ENCODE measurements at regions not wholly inside any gene's neighbourhood (a gene's known extent, or its start where the extent isn't known, plus 50 kb on each side); places are given as distances from the start of the nearest gene placed in this dataset.

- Mint-ChIP-seq H3K9me3 (peaks cover 0 to 16% (median 4%) of the 10 kb centered on the region in 8 donors), H3K36me3 (no peaks in the 10 kb centered on the region), H3K27ac (no peak overlapping the region), H3K4me3 (no peak overlapping the region), H3K4me1 (peaks cover 0 to 4% (median 1%) of the 10 kb centered on the region in 4 donors), H3K27me3 (peaks cover 6 to 16% of the 10 kb centered on the region in 2 donors)
- intact Hi-C loops (cut with micrococcal nuclease), result no loop called here
- Histone ChIP-seq H3K4me1 (ENCODE audit: insufficient read depth, low read length) (no peaks in the 10 kb centered on the region), H3K4me3 (ENCODE audit: low read length in 2 of 2) (no peak overlapping the region), H3K36me3 (ENCODE audit: insufficient read depth, low read length) (no peaks in the 10 kb centered on the region), H3K27me3 (ENCODE audit: insufficient read depth, low read length) (no peaks in the 10 kb centered on the region), H3K9me3 (ENCODE audit: control insufficient read depth in 1 of 2, low read length in 2 of 2) (no peaks in the 10 kb centered on the region), H3K27ac (ENCODE audit: low read depth, low read length) (no peak overlapping the region)
- CTCF ChIA-PET (ENCODE audit: partially characterized antibody), result no interaction called here
- no peak for DNase-seq
- POLR2A ChIA-PET (ENCODE audit: partially characterized antibody), result no interaction called here
Observed at GRCh38 chr17:34781071-34781470, 180.2 kb downstream of the CCT6B start.

- POLR2A ChIA-PET (ENCODE audit: partially characterized antibody), result no interaction called here
- H3K36me3 Mint-ChIP-seq, result no peaks in the 10 kb centered on the region
- H3K9me3 Mint-ChIP-seq, result peaks cover 0 to 16% (median 4%) of the 10 kb centered on the region in 8 donors
- H3K4me3 Mint-ChIP-seq, result no peak overlapping the region
- no peak overlapping the region for H3K27ac Mint-ChIP-seq
- Histone ChIP-seq H3K4me1 (ENCODE audit: insufficient read depth, low read length) (no peaks in the 10 kb centered on the region), H3K36me3 (ENCODE audit: insufficient read depth, low read length) (no peaks in the 10 kb centered on the region), H3K27me3 (ENCODE audit: insufficient read depth, low read length) (no peaks in the 10 kb centered on the region), H3K27ac (ENCODE audit: low read depth, low read length) (no peak overlapping the region), H3K4me3 (ENCODE audit: low read length in 2 of 2) (no peak overlapping the region), H3K9me3 (ENCODE audit: control insufficient read depth in 1 of 2, low read length in 2 of 2) (no peaks in the 10 kb centered on the region)
- DNase-seq, result no peak
- H3K27me3 Mint-ChIP-seq, result peaks cover 6 to 18% of the 10 kb centered on the region in 2 donors
- H3K4me1 Mint-ChIP-seq, result peaks cover 0 to 4% (median 1%) of the 10 kb centered on the region in 4 donors
- intact Hi-C loops (cut with micrococcal nuclease), result no loop called here
- CTCF ChIA-PET (ENCODE audit: partially characterized antibody), result no interaction called here
Observed at GRCh38 chr17:34780438-34780837, 180.8 kb downstream of the CCT6B start.

DNA sequence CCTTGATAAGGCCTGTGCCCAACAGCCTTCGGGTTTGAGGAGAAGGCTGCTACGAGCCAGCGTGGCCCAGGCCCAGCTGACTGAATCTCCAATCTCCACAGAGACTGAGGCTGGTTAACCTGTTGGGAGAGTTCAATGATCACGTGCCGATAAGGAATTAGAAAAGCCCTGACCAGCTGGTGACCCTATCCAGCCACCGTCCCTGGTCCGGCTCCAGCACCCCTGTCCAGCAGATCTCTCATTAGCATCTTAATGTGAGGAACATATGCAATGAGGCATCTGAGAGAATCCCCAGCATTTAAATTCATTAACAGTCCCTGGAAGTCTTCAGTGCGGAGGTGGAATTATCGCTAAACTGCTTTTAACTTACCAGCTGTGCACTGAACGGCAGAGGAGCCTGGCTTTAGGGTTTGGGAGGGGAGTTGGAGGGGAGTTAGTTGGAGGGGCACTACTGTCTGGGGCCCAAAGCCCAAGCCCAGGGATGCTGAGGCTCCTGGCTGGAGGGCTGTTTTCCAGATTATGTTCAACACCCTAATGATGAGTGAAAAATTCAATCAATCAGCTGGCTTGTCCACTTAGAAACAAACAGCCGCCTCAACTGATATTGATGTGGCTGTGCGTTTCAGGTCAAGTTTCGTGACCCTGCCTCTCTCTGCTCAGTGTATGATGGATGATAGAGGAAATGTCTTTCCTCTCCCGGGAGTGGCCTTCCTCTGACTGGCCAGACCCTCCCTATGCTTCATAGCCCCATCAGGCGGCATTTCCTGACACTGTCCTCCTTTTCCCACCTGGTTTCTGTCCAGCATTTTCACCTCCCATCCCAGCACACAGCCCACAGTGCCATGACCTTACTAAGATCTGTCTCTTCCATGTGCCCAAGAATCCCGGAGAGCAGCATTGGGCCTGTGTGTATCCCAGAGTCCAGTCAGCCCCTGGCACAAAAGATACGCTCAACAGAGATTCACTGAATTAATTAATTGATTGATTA lies 184.5 kb downstream of the CCT6B start:
- Mint-ChIP-seq H3K36me3 (no peaks in the 10 kb centered on the region), H3K4me3 (no peak overlapping the region), H3K9me3 (peaks cover 0 to 16% (median 4%) of the 10 kb centered on the region in 8 donors), H3K27me3 (peaks cover 16 to 38% of the 10 kb centered on the region in 2 donors), H3K4me1 (peaks cover 0 to 4% (median 1%) of the 10 kb centered on the region in 4 donors), H3K27ac (no peak overlapping the region)
- POLR2A ChIA-PET (ENCODE audit: partially characterized antibody), result no interaction called here
- CTCF ChIA-PET (ENCODE audit: partially characterized antibody), result no interaction called here
- H3K4me1 ChIP-seq (ENCODE audit: insufficient read depth, low read length), result no peaks in the 10 kb centered on the region
- DNase-seq, result no peak
- intact Hi-C loops (cut with micrococcal nuclease), result no loop called here
- no peak overlapping the region for H3K27ac ChIP-seq (ENCODE audit: low read depth, low read length)
- H3K27me3 ChIP-seq (ENCODE audit: insufficient read depth, low read length), result no peaks in the 10 kb centered on the region
- no peaks in the 10 kb centered on the region for H3K36me3 ChIP-seq (ENCODE audit: insufficient read depth, low read length)
- H3K9me3 ChIP-seq (ENCODE audit: control insufficient read depth in 1 of 2, low read length in 2 of 2), result no peaks in the 10 kb centered on the region
- no peak overlapping the region for H3K4me3 ChIP-seq (ENCODE audit: low read length in 2 of 2)

DNA sequence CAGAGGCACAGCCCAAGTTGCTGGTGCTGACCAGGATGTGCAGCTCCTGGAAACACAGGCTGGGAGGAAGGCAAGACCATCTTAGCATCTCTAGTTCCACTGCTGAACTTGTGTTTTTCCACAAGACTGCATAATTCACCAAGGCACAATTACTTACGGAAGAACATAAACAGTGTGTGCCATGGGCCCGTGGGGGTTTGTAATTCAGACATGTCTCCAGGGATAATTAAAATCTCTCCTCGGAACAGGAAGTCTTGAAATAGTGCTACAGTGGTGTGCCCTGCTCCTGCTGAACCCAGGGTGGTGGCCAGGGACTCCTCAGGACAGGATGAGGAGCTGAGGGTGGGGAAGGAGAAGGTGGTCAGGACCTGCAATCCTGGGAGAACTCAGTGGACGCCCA lies 188.2 kb downstream of the CCT6B start:
- Mint-ChIP-seq H3K36me3 (no peaks in the 10 kb centered on the region), H3K27me3 (peaks cover 16 to 39% of the 10 kb centered on the region in 2 donors), H3K4me1 (no peaks in the 10 kb centered on the region), H3K4me3 (no peak overlapping the region), H3K9me3 (no peaks in the 10 kb centered on the region), H3K27ac (no peak overlapping the region)
- POLR2A ChIA-PET (ENCODE audit: partially characterized antibody), result no interaction called here
- Histone ChIP-seq H3K4me3 (ENCODE audit: low read length in 2 of 2) (no peak overlapping the region), H3K27ac (ENCODE audit: low read depth, low read length) (no peak overlapping the region), H3K4me1 (ENCODE audit: insufficient read depth, low read length) (no peaks in the 10 kb centered on the region), H3K36me3 (ENCODE audit: insufficient read depth, low read length) (no peaks in the 10 kb centered on the region), H3K9me3 (ENCODE audit: control insufficient read depth in 1 of 2, low read length in 2 of 2) (no peaks in the 10 kb centered on the region), H3K27me3 (ENCODE audit: insufficient read depth, low read length) (no peaks in the 10 kb centered on the region)
- intact Hi-C loops (cut with micrococcal nuclease), result no loop called here
- CTCF ChIA-PET (ENCODE audit: partially characterized antibody), result no interaction called here
- no peak for DNase-seq

- no peak overlapping the region for H3K4me3 Mint-ChIP-seq
- Histone ChIP-seq H3K9me3 (ENCODE audit: control insufficient read depth in 1 of 2, low read length in 2 of 2) (no peaks in the 10 kb centered on the region), H3K4me3 (ENCODE audit: low read length in 2 of 2) (no peak overlapping the region), H3K27me3 (ENCODE audit: insufficient read depth, low read length) (no peaks in the 10 kb centered on the region), H3K4me1 (ENCODE audit: insufficient read depth, low read length) (no peaks in the 10 kb centered on the region), H3K27ac (ENCODE audit: low read depth, low read length) (no peak overlapping the region), H3K36me3 (ENCODE audit: insufficient read depth, low read length) (no peaks in the 10 kb centered on the region)
- no peak for DNase-seq
- intact Hi-C loops (cut with micrococcal nuclease), result no loop called here
- H3K36me3 Mint-ChIP-seq, result no peaks in the 10 kb centered on the region
- no peaks in the 10 kb centered on the region for H3K9me3 Mint-ChIP-seq
- CTCF ChIA-PET (ENCODE audit: partially characterized antibody), result no interaction called here
- peaks cover 17 to 36% of the 10 kb centered on the region in 2 donors for H3K27me3 Mint-ChIP-seq
- no peaks in the 10 kb centered on the region for H3K4me1 Mint-ChIP-seq
- H3K27ac Mint-ChIP-seq, result no peak overlapping the region
- POLR2A ChIA-PET (ENCODE audit: partially characterized antibody), result no interaction called here
Observed at GRCh38 chr17:34771891-34772290, 189.4 kb downstream of the CCT6B start.

- Histone ChIP-seq H3K36me3 (ENCODE audit: insufficient read depth, low read length) (no peaks in the 10 kb centered on the region), H3K27ac (ENCODE audit: low read depth, low read length) (no peak overlapping the region), H3K4me1 (ENCODE audit: insufficient read depth, low read length) (no peaks in the 10 kb centered on the region), H3K27me3 (ENCODE audit: insufficient read depth, low read length) (no peaks in the 10 kb centered on the region), H3K4me3 (ENCODE audit: low read length in 2 of 2) (no peak overlapping the region), H3K9me3 (ENCODE audit: control insufficient read depth in 1 of 2, low read length in 2 of 2) (no peaks in the 10 kb centered on the region)
- Mint-ChIP-seq H3K4me1 (no peaks in the 10 kb centered on the region), H3K27ac (no peak overlapping the region), H3K27me3 (peaks cover 21 to 33% of the 10 kb centered on the region in 2 donors), H3K4me3 (no peak overlapping the region), H3K9me3 (no peaks in the 10 kb centered on the region), H3K36me3 (no peaks in the 10 kb centered on the region)
- no peak for DNase-seq
- POLR2A ChIA-PET (ENCODE audit: partially characterized antibody), result no interaction called here
- CTCF ChIA-PET (ENCODE audit: partially characterized antibody), result no interaction called here
- intact Hi-C loops (cut with micrococcal nuclease), result no loop called here
Observed at GRCh38 chr17:34770586-34770985, 190.7 kb downstream of the CCT6B start.

- CTCF ChIA-PET (ENCODE audit: partially characterized antibody), result no interaction called here
Observed at GRCh38 chr17:34769899-34770298, 190.5 kb downstream of the TMEM132E start.

More at GRCh38 chr17:34769899-34770298, 190.5 kb downstream of the TMEM132E start:
- no peaks in the 10 kb centered on the region for H3K36me3 Mint-ChIP-seq
- Histone ChIP-seq H3K27me3 (ENCODE audit: insufficient read depth, low read length) (no peaks in the 10 kb centered on the region), H3K4me3 (ENCODE audit: low read length in 2 of 2) (no peak overlapping the region), H3K27ac (ENCODE audit: low read depth, low read length) (no peak overlapping the region), H3K4me1 (ENCODE audit: insufficient read depth, low read length) (no peaks in the 10 kb centered on the region), H3K9me3 (ENCODE audit: control insufficient read depth in 1 of 2, low read length in 2 of 2) (no peaks in the 10 kb centered on the region), H3K36me3 (ENCODE audit: insufficient read depth, low read length) (no peaks in the 10 kb centered on the region)
- H3K9me3 Mint-ChIP-seq, result no peaks in the 10 kb centered on the region
- no peaks in the 10 kb centered on the region for H3K4me1 Mint-ChIP-seq
- POLR2A ChIA-PET (ENCODE audit: partially characterized antibody), result no interaction called here
- no peak overlapping the region for H3K4me3 Mint-ChIP-seq
- H3K27ac Mint-ChIP-seq, result no peak overlapping the region
- peaks cover 17 to 31% of the 10 kb centered on the region in 2 donors for H3K27me3 Mint-ChIP-seq
- DNase-seq, result no peak
- intact Hi-C loops (cut with micrococcal nuclease), result no loop called here

All from CD4-positive, alpha-beta memory T cell (primary cell).